ENCODE measurements at regions not wholly inside any gene's neighbourhood (a gene's known extent, or its start where the extent isn't known, plus 50 kb on each side); places are given as distances from the start of the nearest gene placed in this dataset.

DNA sequence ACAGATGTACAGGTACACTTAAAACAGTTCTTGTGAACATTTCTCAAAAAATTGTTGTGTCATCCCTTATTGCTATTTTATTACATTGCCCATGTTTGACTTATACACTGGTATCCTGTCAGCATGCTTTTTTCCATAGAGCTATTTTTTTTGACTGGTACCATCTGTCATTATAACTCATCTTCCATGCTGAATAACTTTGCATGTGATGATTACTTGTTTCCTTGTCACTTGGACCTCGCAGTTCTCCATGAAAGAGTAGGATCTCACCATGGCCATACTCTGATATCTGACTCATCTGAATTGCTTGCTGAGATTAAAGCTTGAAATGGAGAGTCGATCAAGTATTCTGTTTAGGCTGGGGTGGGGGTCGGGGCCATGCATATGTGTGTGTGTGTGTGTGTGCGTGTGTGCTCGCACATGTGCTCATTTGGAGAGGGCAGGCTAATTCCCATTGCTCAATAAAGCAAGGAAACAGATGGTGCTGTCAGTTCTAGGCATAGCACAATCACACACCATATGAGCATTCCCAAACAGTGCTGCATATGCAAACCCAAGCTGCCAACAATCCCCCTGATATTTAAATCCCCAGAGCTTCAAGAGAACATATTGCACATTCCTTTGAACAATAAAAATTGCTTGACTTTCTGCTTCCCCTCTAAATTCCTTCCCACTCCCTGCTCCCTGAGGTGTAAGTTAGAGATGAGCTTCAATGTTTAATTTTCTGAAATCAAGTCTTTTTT, 62.9 kb downstream of the NHLRC3 start:
- no peak for DNase-seq

DNA sequence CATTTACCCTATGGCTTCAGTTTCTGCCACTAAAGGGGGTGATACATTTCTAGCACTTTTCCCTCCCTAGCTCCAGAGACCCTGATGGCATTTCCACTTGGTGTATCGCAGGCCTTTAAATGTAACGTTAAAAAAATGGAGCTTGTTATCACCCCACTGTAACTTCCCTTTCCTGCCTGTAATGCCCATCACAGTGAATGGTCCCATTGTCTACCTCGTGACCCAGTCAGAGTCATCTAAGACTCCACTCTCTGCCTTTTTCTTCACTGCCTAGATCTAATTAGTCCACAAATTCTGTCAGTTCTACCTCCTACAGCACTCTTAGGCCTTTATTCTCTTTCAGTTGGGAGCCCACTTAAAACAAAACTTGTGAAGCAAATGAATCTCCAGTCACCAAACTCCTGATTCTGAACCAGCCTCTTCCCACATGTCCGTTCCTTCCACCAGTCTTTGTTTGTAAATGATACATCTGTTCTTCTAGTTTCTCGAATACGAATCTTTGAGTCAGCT, 64.8 kb downstream of the NHLRC3 start:
- DNase-seq, result no peak

- no peak for DNase-seq
Measured at GRCh38 chr13:39105110-39105509, 66.9 kb downstream of the NHLRC3 start.

- DNase-seq, result no peak
Measured at GRCh38 chr13:39106216-39107005, 68.2 kb downstream of the NHLRC3 start.

GRCh38 chr13:39107561-39107960, 69.3 kb downstream of the NHLRC3 start:
- no peak for DNase-seq

- no peak for DNase-seq
Measured at GRCh38 chr13:39108783-39109182, 70.5 kb downstream of the NHLRC3 start.

- no peak for DNase-seq
Measured at GRCh38 chr13:39110518-39111097, 72.4 kb downstream of the NHLRC3 start.

DNA sequence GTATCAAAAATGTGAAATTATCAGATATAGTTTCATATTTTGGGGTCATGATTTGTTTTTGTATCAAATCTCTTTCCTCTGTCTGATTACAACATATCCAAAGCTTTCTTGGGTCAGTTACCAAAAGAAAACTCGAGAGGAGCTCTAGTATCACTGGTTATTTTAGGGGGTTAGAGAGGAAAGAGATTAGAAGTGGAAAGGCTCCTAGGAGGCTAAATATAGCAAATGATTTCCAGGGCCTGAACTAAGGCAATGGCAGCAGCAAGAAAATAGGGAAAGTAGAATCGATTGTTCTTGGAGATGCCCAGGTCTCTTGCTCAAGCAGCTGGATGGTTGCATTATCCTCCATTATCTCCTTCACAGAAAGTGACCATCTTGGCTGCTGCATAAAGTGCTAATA, 72.9 kb downstream of the NHLRC3 start:
- no peak for DNase-seq

DNA sequence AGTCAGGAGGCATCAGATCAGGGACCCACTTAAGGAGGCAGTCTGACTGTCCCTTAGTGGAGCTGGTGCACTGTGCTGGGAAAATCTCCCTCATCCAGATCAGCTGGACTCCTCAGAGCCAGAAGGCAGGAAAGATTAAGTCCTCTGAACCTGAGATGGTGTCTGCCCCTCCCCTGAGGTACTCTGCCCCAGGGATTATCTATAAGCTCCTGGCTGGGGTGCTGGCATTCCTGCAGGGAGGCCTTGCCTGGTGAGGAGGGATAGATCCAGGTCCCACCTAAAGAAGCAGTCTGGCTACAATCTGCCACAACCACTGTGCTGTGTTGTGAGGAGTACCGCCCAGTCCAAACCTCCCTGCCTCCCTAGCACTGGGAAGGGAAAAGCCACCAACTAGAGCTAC, 81.2 kb downstream of the NHLRC3 start:
- DNase-seq, result no peak

DNA sequence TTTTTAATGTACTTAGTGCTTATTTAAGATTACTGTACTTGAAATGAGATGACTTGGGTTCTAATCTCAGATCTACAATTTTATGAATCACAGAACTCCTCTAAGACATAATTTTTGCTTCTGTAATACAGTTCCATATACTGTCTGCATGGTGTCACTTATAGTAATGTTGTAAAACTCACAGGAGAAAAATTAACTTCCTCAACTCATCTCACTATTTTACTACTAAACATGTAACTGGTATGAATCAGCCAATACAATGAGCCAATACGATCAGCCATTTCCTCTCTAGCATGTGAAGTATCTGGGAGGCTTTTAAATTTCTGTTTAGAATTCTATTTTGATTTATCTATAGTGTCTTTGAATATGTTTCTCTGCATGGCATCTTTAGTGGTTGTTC, 85.3 kb downstream of the NHLRC3 start:
- no peak for DNase-seq

DNA sequence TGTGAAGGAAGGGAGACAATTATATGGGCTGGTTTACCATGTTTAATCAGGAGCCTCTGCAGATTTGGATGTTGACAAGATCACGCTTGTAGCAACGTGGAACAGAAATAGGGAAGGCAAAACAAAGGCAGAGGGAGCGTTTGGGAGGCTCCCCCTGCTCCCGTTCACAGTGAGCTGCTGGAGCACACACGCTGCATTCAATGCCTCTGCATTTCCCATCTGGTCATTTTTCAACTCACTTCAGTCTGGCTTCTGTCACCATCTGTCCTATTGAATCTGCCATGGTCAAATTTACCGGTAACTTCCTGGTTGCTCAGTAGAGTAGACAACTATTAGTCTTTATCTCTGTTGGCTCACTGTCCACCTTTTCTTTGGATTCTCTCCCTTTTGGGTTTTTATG, 91.0 kb downstream of the NHLRC3 start:
- DNase-seq, result no peak

DNA sequence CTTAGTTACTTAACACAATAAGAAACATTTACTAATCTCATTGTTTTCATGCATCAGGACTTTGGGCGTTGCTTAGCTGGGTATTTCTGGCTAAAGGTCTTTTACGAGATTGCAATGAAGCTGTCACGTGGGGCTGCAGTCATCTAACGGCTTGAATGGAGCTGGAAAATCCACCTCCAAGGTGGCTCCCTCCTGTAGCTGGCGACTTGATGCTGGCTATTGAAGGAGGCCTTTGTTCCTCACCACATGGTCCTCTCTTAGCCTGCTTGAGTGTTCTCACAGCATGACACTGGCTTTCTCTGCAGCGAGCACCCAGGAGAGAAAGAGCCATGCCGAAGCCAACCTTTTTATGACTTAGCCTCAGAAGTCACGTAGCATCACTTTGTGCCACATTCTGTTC, 92.0 kb downstream of the NHLRC3 start:
- no peak for DNase-seq

GRCh38 chr13:39132286-39133230, 94.3 kb downstream of the NHLRC3 start:
- DNase-seq, result no peak

DNA sequence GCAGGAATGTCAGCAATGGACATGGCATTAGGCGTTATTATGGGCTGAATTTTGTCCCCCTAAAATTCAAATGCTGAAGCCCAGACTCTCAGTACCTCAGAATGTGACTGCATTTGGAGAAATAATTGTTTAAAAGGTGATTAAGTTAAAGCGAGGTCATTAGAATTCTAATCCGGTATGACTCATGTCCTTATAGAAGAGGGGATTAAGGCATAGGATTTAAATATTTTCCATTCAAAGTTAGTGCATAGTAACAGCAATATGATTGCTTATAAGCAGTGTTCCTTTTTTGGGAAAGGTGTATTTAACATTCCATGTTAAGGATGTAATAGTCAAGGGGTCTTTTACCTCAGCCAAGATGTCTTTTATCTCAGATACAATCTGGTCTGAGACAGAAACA, 95.5 kb downstream of the NHLRC3 start:
- no peak for DNase-seq

DNA sequence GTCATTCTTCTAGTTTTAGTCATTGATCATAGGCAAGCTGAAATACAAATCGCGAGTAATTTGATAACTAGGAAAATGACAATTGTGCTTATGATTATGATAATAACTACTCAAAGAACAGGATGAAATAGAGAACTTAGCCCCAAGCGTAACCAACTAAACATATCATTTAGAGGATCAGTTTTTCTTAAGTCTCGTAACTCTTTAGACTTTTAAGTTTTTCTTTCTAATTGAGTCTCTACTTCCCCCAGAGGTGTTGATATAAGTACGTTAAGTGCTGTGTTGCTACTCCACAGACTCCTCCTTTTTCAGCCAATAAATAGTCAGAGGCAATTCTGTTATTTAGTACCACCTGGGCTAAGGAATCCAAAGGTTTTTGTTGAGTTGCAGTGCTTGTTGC, 96.3 kb downstream of the NHLRC3 start:
- no peak for DNase-seq

- no peak for DNase-seq
Measured at GRCh38 chr13:39144391-39144790, 106.1 kb downstream of the NHLRC3 start.

DNA sequence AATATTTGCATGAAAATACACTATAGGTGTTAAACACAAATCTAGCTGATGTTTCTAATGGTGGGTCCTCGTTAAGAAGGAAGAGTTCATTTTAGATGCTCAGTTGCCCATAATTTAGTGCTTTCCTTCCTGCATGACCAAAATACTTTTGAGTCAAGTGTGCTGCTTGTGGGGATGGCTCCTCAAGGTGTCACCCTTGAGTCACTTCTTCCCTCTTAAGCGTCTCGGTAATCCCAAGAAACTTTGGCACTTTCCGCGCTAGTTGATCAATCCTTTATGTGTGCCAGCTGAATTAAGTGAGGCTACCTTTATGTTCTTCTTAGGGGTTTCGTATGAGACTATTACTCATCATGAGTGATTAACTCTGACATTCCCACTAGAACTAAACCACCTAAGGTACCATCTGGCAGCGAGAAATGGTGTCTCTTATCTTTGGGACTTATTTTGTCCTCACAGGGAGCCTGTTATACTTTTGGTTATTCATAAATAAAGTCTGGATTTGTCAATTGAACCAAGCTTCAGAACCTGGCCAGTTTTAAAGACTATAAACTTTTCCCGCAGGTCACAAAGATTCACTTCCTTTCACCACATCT, 106.8 kb downstream of the NHLRC3 start:
- peak; percentile 28 for DNase-seq

DNA sequence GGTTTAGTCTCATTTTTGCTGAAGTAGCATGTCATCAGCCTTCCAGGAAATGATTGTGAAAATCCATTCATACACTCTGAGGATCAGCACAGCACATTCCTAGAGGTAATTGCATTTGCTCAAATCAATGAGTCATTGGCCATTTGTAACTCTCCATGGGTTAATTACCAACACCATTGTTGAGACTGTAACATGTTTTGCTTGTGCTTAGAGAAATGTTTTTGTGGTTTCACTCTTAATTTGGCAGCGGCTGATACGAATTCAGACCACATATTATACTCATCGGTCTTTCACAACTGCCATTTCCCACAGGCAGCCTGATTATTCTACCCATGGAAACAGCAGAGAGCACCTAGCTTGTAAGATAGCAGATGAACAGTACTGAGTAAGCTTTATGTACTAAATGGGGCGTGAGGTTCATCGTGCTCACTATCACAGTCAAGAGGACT, 110.3 kb downstream of the NHLRC3 start:
- DNase-seq, result no peak

DNA sequence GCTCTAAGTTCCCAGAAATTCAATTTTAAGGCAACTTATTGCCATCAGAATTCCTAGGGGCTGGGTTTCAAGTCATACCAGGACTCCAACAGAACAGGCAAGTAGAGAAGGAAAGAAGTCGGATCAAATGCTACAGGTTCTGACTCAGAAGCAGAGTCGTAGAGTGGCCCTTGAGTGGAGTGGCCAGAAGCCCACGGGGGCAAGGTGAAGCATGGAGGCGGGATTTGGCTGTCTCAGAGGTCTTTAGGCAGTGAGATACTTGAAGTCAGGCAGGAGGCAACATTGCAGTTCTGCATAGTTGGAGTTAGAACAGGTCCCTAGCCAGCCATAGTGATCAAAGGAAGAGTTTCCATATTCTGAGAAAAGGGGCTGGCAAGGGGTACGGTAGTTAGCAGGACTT, 111.6 kb downstream of the NHLRC3 start:
- DNase-seq, result no peak

- no peak for DNase-seq
Measured at GRCh38 chr13:39154041-39154440, 115.8 kb downstream of the NHLRC3 start.

DNA sequence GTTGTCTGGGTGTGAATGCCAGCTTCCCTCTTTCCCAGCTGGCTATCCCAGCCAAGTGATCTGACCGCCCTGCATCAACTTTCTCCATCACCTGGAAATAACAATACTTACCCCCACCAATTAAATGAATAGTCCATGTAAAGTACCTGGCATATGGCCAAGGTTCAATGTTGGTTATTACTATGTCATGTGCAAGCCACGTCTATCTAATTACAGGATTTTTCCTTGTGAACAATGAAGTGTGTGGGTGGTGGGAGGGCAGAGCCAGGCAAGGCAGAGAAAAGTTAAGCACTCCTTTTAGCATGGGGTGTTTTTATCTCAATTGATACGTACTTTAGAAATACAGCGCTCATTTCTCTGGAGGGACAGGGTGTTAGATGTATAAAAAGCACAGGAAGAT, 121.1 kb downstream of the NHLRC3 start:
- no peak for DNase-seq
